Suppressor macrophage treated with lipopolysaccharide for 1 hour (primary cell): ENCODE measurements at regions not wholly inside any gene's neighbourhood (a gene's known extent, or its start where the extent isn't known, plus 50 kb on each side); places are given as distances from the start of the nearest gene placed in this dataset.

Experiments used
- DNase-seq, 3 donors: peaks; one replicate each; pipeline ENCODE4 v3.0.0-alpha.2; 2020 to 2022

DNA sequence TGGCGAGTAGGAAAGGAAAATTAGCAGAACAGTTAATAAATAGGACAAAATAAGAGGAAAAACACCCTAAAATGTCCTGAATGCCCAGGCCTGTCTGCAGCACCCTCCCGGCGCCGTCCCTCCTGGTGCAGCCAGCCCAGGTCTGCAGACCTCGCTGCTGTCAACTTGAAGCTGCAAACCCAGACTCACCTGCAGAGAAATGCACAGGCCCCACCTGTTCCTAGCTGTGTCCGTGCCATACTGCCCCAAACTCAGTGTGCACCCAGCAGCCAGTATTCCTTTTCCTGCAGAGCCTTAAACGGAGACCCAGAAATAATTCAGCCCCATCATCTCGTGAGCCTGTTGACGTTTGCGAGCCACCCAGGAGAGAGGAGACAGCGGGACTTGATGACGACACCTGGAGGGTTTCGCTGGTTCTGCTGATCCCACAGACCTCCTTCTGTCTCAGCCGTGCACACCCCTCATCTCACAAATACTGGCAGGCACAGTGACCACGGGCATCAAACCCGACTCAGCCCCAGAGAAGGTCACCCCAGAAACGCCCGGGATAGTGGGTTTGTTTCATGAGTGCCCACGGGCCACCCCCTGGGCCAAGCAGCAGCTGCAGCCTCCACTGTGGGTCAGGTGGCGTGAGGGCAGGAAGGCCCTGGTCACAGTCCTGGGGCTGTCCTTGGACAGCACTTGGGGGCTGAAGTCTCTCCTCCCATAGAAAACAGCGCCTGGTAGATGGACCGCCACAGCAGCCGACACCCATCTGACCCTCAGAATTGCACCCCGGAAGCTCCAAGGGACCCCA, 239.5 kb upstream of the SALL3 start:
- no peak for DNase-seq

DNA sequence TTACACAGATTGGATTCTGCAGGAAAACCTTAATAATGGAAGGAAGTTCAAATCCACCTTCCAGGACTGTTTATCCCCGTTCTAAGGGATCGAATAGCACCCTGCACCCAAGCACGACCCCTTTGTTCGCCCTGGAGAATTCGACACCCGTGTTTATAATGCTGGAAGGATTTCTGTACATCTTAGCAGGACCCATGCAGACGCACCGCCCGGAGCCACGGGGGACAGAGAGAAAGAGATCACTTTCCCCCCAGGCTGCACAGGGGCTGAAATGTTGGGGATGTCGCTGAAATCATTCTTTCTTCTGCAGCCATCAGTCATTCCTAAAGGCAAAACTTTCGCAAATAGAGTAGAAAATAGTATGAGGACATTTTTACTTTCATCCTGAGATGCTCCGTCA, 238.7 kb upstream of the SALL3 start:
- no peak for DNase-seq

DNA sequence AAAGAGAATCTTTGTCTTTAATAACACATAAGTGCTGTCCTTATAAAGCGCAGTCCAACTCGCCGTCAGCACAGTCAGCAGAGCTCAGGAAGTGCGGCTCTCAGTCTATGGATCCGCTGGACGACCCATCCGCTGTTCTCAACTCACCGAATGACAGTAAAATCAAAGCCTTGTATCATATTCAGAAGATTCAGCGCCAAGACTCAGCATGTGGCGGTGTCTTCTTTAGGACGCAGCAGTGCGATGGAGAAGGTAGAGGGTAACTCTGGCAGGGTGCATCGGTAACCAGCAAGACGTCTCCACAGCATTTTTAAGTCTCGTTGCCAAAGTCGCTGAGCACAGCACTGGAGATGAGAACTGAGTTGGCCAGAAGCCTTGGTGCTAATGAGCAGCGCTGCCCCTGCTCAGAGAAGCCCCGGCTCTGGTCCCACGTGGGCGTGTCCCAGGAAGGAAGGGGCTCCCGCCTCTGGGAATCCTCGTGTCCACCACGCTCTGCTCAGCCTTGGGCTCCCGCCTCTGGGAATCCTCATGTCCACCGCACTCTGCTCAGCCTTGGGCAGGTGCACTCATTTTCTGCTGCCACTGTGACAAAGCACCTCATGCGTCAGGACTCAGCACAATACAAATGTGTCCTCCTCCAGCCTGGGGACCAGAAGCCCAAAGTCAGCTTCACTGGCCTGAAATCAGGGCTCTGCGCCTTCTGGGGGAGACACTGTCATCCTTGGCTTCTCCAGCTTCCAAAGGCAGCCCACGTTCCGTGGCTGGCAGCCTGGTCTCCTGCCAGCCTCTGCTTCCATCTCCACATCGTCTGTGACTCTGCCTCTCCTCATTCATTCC, 238.0 kb upstream of the SALL3 start:
- DNase-seq: no peak

DNA sequence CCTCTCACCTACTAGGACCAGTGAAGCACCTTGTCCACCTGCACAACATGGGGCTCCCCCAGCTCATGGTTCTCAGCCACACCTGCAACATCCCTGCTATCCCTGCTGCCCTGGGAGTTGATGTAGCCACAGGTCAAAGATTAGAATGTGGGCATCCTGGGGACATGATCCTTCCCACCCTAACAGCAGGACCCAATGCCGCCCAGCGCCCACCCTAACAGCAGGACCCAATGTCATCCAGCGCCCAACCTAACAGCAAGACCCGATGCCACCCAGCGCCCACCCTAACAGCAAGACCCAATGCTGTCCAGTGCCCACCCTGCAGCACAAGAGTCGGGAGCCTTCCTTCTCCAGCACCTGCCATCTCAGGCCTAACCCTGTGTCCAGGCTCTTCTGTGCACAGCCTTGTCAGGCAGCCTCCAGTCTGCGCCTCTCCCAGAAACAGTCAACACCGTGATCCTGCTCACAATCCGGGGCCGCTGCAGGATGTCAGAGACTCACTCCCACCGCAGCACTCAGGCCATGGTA, 237.3 kb upstream of the SALL3 start:
- no peak for DNase-seq

DNA sequence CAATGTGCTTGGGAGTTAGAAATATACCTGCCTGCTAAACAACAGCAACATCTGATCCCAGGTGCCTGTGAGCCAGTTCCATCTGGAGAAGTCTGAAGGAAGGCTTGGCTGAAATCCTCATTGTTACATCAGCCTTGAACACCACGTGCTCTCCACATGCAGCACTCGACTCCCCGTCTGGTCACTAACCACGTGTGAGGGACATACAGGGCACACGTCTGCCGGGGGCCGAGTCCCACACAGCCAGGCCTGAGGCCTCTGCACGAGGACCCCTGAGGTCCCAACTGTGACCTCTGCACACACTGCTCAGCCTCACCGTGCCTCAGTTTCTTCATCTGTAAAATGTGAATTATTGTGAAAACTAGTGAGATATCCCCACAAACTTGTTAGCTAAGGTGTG, 236.5 kb upstream of the SALL3 start:
- no peak for DNase-seq

DNA sequence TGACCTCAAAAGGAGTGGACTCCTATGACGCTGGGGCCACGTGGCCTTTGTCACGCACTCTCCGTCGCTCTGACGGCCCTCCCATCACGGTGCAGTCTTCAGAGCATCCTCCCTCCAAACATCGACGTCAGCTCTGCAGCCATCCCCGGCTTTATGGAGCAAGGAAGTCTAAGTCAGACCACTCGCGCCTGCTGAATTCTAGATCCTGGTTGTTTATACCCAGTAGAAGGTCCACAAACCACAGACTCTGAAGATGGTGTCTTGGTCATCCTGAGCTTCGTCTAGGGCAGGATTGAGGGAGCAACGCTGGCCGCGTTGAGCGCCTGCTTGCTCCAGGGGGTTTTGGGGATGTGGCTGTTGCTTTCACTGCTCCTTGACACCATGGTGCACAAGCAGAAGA, 228.0 kb upstream of the SALL3 start:
- DNase-seq: no peak

DNA sequence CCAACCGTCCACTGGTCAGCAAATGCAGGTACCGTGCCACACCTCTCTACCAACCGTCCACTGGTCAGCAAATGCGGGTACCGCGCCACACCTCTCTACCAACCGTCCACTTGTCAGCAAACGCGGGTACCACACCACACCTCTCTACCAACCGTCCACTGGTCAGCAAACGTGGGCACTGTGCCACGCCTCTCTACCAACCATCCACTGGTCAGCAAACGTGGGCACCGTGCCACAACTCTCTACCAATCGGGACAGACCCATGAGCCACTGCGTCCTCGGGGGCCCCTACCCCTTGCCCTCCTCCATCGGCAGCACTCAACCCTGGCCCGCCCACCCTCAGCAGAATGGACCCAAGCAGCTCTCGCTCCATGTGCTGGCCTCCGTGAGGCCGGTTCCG, 226.4 kb upstream of the SALL3 start:
- DNase-seq: no peak

DNA sequence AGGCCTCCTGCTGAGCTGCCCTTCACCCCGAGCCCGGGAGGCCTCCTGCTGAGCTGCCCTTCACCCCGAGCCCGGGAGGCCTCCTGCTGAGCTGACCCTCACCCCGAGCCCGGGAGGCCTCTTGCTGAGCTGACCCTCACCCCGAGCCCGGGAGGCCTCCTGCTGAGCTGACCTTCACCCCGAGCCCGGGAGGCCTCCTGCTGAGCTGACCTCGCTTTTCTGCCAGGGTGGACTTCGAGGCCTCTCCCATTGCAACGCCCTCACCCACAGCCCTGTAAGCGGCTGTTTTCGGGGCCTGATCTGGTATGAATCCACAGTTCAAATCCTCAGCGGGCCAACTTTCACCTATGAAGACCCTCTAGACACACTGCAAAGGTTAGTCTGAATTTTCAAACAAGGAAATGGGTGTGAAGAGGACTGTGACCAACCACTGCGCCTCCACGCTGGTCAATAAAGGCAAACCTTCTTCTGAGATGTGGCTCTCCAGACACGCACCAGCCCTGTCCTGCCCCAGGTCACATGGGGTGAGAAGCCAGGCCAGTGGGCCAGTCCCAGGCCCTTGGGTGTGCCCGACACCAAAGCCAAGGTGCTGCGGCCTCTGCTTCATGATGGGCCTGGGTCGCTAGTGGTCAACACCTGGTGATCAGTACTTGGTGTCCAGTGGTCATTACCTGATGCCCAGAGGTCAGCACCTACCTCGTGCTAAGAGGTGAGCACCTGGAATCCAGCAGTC, 225.1 kb upstream of the SALL3 start:
- no peak for DNase-seq

DNA sequence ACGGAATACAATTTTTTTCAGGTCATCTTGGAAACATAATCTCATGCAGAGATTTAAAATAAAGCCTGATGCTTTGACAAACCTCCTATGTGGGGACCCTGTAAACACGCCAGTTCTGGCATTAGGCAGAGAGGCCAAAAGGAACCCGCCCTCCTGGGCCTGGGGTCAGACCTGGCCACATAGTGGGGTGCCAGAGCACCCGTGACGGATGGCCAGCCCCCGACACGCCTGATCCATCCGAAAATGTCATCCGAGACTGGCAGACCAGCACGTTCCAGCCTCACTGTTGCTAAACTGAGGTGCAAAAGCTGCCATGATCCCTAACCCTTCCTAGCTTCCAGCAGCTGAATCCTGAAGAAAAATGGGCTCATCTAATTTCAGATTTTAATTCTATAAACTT, 222.6 kb upstream of the SALL3 start:
- DNase-seq: no peak

DNA sequence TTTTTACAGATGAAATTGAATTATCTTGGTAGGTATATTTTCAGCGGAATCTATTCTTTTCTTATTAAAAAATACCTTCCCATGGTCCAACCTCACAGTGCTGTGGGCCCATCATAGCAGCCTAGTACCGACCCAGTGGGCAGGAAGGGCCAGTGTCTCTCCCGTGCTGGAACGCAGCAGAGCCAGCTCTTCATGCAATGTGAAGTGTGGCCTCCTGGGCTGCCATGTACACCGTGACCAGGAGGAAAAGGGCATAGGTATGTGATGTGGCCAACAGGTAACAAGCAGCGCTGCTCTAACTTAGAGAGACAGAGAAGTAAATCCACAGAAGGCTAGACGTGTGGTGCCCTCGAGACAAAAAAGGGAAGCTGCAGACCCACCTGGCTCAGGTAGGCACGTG, 221.1 kb upstream of the SALL3 start:
- no peak for DNase-seq

DNA sequence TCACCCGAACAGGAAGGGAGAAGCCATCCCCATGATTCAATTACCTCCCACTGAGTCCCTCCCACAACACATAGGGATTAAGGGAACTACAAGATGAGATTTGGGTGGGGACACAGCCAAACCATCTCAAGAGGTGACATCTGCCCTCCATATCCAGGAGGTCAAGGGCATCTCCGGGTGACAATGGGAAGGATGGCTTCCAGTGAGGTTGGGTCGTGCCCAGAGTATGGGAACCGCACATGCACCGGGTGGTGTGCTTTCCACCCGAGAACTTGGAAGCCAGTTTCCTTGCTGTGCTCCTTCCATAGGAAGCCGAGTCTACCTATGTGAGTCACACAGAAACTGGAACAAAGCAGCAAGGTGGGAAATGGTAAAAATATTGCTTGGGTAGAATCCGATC, 216.9 kb upstream of the SALL3 start:
- DNase-seq: no peak

DNA sequence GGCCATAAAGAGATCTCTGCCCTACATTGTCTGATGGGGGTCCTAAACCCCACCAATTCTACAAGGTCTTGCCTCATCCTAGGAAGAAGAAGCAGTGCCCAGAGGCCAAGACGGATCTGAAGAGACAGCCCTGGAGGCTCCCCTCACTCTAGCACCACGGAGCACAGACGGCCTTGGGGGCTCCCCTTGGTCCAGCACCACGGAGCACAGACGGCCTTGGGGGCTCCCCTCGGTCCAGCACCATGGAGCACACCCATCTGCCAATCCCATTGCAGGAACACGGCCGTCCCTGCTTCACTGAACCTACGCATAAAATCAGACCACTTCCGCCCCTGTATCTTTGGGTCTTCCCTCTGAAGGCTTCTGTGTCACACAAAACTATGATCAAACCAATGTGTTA, 215.1 kb upstream of the SALL3 start:
- DNase-seq: no peak

DNA sequence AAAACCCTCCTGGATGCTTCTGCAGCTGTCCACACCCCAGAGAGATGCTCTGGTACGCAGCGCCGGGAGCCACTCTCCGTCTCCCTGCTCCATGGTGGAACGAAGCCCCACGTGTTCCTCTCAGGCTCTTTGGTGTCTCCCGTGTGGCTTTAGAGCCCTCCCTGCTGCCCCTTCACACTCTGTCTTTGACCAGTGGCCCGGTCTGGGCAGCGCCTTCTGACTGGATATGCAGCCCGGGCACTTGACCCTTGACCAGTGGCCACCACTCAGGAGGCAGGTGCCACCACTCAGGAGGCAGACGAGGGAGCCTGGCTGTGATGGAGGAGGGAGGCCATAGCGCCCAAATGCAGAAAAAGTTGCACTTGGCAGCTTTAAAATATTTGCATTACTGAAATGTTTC, 214.5 kb upstream of the SALL3 start:
- no peak for DNase-seq

DNA sequence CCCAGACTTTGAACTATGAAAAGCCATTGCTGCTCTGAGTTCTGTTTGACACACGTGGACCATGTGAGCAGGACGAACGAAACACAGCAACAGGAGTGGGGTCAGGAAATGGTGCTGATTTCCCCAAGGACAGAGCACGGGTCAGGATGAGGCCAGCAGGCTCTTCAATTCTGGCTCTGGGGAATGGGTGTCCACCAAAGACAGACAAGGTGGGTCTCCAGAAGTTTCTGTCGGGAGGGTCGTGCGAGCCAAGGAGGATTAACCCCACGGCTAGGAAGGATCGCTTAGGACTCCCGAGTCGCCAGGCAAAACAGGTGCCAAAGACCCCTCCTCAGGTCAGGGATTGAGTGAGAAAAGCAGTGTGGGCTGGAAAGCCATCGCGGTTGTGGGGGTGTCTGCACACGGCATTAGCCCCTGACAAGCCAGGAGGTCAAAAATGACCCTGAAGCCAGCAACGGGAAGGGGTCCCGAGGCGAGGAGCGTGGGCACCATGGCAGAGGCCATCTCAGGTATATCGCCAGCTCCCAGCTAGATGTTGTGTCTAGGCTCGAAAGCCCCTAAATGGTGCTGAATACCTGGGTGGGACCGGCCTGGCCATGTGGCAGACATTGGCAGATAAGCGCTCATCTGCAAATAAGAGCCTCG, 213.9 kb upstream of the SALL3 start:
- no peak for DNase-seq

DNA sequence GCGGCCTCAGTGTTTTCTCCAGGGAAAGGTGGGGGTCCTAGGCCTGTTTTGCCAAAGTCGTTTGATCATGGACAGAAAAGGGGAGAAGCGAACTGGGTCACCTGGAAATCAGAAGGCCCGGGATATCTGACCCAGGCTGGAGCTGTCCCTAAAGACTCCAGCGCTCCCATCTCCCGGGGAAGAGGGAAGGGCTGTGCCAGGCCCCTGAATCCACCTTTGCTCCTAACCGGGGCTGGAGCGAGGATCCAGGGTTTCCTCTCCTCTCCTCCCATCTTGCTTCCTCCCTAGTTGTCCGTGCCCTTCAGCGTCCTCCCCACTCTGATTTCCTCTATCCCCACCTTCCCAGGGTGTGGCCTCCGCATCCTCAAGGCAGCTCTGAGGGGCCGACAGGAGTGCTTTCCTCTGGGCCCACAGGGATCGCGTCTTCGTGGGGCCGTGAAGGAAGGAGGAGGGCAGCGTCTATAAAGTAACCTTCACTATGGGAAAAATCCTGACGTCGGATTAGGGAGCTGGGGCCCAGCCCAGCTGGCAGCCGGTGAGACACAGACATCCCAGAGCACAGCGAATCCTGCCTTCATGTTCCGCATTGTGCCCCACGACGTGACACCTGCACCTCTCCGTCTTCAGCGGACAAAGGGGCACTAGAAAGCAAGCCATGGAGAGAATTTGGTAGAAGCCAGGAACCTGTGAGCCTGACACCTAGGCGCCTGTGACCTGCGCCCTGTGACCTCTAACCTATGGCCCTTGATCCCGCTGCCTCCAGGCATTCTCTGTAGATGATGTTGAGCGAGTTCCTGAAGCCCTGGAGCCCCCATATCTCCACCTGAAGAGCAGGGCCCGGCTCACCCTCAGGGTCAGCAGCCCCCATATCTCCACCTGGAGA, 212.7 kb upstream of the SALL3 start:
- no peak for DNase-seq

DNA sequence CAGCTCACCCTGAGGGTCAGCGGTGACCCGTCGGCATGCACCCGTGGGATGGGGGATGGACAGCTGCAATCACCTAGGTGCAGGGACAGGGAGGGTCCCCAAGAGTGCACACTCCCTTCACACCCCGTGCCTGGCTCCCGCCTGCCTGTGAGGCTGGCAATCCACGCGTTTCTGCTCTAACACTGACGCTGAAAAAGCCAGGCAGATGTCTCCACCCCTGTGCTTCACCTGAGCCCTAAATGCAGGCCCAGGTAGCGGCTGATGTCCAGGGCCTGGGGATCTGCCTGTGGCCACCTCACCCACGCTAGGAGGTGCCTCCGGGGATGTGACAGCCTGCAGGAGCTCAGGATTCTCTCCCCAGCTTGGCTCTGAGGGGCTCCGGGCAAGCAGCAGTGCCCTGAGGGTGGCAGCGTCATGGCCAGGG, 212.0 kb upstream of the SALL3 start:
- DNase-seq: no peak

DNA sequence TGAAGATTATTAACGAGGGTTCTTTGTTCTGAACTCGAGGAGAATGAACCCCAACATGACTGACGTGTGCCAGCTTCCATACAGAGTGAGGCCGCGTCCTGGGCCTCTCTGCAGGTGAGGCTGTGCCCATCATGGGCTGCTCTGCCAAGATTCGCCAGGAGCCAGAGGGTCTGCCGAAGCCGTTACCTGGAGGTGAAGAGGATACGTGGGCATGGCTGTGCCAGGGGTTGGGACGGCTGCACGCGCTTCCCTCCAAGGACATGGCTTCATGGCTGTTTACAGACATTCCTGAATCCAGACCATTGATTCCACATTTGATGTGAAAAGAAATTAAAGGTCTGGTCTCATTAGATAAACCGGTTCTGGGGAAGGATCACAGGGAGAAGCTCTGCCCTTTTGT, 211.4 kb upstream of the SALL3 start:
- no peak for DNase-seq

DNA sequence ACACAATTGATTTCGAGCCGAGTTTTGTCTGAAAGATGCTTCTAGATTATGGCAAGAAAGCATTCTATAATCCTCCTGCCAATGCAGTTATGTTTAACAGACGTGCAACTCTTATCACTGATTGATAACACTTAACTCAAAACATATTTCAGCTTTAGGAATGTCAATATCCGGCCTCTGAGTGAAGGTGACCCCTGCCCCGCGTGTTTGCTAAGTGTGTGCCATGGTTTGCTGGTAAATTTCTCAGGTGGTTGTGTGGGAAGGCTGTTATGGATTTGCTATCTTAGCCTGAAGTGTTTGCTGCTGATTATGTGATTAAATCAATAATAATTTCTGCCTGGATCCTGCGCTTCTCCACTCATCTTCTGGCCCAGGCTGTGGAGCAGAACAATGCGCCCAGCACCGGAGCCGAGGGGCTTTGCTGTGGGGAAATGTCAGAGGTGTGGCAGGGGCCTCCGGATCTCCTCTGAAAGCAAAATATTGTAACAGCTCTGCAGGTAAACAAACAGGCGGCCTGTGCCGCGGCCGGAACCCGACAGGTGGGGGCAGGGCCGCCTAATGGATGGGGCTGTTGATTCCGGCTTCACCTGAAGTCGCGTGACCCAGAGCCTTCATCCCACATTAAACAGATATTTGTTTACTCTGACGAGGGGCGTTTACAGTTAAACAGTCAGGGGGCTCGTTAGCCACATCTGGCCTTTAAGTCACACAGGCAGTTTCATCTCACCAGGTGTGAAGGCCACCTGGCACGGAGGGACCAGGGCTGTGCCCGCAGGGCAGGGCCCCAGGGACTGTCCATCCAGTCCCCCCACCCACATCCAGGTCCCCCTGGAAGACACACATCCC, 210.7 kb upstream of the SALL3 start:
- no peak for DNase-seq

DNA sequence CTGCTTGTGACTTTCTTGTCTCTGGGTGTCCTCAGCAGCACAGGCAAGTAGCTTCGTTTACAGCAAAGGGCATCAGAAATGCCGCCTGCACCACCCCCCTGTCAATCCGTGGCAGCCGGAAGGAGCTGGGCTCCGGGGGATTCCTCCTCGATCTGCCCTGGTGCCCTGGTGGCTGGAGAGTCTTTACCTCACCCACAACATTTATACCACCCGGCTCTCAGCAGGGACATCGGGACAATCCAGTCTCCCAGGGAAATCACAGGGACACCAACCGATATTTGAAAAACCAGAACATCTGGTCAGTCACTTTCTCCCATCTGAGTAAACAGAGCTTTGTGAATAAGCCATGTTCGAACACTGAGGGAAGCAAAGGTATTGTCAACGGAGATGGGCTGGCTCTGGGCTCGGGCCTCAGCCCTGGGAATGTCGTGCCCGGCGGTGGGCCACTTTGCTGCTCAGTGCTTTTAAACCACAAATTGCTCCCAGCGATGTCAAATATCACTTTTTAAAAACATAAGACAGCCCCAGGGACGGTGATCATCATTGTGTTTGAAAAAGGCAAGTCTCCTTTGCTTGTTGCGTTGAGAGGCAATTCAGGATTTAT, 210.0 kb upstream of the SALL3 start:
- no peak for DNase-seq

DNA sequence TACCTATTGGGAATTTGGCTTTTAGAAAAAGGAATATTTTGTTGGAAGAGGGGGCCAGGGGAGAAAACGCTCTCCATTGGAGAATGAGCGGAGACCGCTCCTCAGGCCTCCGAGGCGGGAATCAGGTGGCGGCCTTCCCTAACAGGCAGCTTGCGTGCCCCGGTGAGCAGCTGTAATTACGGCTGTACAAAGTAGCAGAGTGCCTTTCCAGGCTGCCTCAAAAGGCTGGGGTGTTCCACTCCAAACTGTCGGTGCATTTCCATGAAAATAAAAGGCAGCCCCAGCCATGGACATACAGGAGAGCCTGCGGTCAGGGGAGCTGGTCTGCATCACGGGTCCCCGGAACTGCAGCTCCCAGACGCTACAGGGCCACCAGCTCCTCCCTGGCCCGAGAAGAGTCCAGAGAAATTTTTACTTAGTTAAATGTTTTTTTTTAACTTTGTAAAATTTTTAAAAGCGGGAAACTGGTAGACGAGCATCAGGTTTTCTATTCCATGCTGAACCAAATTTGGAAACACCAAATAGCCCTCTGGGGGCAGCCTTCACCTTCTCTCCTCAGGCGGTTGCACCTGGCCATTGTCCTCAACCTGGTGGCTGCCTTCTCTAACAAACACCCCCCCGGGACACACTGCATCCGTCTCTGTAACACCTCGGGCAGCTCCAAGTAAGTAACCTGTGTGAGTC, 209.3 kb upstream of the SALL3 start:
- no peak for DNase-seq
